A673 (cell line): ENCODE measurements at regions not wholly inside any gene's neighbourhood (a gene's known extent, or its start where the extent isn't known, plus 50 kb on each side); places are given as distances from the start of the nearest gene placed in this dataset.

Experiments used
- BruUV-seq: library from RNA; stranded (reverse); fragments of 400-500 nt; replicated peaks from 2 replicates; lab custom pipeline; 2021; lab: Mats Ljungman, UMichigan
- CTCF ChIA-PET: fragments of 300-600 bp; sonication (Branson Sonifier 250); formaldehyde crosslinking; loops from one replicate; lab custom pipeline; 2022; ENCODE audit warnings: antibody characterized with exemption; lab: Charles Lee
- POLR2A ChIA-PET: fragments of 300-600 bp; sonication (Branson Sonifier 250); formaldehyde crosslinking; loops from one replicate; lab custom pipeline; 2022; ENCODE audit warnings: antibody characterized with exemption; ENCODE audit not compliant: low non-redundant PET; lab: Charles Lee
- DNase-seq: peaks from one replicate; pipeline ENCODE4 v3.0.0-alpha.2; 2015; ENCODE audit warnings: low spot score
- H3K27ac ChIP-seq: fragments of 200-600 bp; sonication (generic); 2 replicates; pipeline ENCODE4 v1.5.1; 2016; ENCODE audit warnings: mixed run types, low read depth, mild to moderate bottlenecking, mixed read lengths, antibody characterized with exemption, low read length; ENCODE audit not compliant: poor library complexity, severe bottlenecking
- H3K27me3 ChIP-seq: fragments of 200-600 bp; sonication (generic); replicated peaks from 2 replicates; pipeline ENCODE4 v1.6.1; 2017; ENCODE audit warnings: mixed run types, low read depth, mild to moderate bottlenecking, mixed read lengths, antibody characterized with exemption, low read length; ENCODE audit not compliant: insufficient read depth, poor library complexity
- H3K36me3 ChIP-seq: fragments of 200-600 bp; sonication (generic); 2 replicates; pipeline ENCODE4 v1.6.1; 2016; ENCODE audit warnings: mixed run types, mild to moderate bottlenecking, mixed read lengths, antibody characterized with exemption, low read length; ENCODE audit not compliant: insufficient read depth, poor library complexity, severe bottlenecking
- H3K4me1 ChIP-seq: fragments of 200-600 bp; sonication (generic); 2 replicates; pipeline ENCODE4 v1.6.1; 2017; ENCODE audit warnings: mixed run types, mild to moderate bottlenecking, mixed read lengths, antibody characterized with exemption, low read length; ENCODE audit not compliant: insufficient read depth, poor library complexity, severe bottlenecking
- H3K4me3 ChIP-seq: fragments of 200-600 bp; sonication (generic); 2 replicates; pipeline ENCODE4 v1.5.1; 2016; ENCODE audit warnings: low read depth, mixed run types, mild to moderate bottlenecking, mixed read lengths, low read length; ENCODE audit not compliant: poor library complexity, severe bottlenecking
- H3K9me3 ChIP-seq: fragments of 200-600 bp; sonication (generic); 2 replicates; pipeline ENCODE4 v1.6.1; 2016; ENCODE audit warnings: mixed run types, low read depth, mild to moderate bottlenecking, mixed read lengths, antibody characterized with exemption, low read length; ENCODE audit not compliant: poor library complexity, severe bottlenecking
- CTCF ChIP-seq: fragments of 300-800, 200-600 bp; sonication (generic); conservative IDR thresholded peaks from 2 replicates; pipeline ENCODE4 v1.5.1; 2017; ENCODE audit warnings: low read depth, mild to moderate bottlenecking, antibody characterized with exemption, low read length, moderate library complexity, mixed read lengths
- EZH2 ChIP-seq: fragments of 200-600 bp; sonication (generic); IDR thresholded peaks from 2 replicates; pipeline ENCODE4 v1.6.1; 2017; ENCODE audit warnings: borderline replicate concordance, low read depth, mild to moderate bottlenecking, mixed read lengths, antibody characterized with exemption, low read length; ENCODE audit not compliant: poor library complexity, severe bottlenecking
- intact Hi-C: fragments of 100-400 bp; cut with micrococcal nuclease; formaldehyde crosslinking; loops from one replicate; pipeline ENCODE4 v1.10.0; 2022; ENCODE audit not compliant: unreplicated experiment

GRCh38 chr10:86598151-86598550 is 56.2 kb upstream of the OPN4 start:
- CTCF ChIA-PET, result no interaction called here
- H3K27ac ChIP-seq, result no peak overlapping the region
- no peak for DNase-seq
- POLR2A ChIA-PET, result no interaction called here
- peaks cover 14% of the 10 kb centered on the region for H3K4me1 ChIP-seq
- intact Hi-C loops, result no loop called here
- no peaks in the 10 kb centered on the region for H3K36me3 ChIP-seq
- no peaks in the 10 kb centered on the region for H3K27me3 ChIP-seq
- no TSS peak for BruUV-seq
- TF ChIP-seq CTCF (no peak), EZH2 (no peak)
- no peaks in the 10 kb centered on the region for H3K9me3 ChIP-seq
- H3K4me3 ChIP-seq, result no peak overlapping the region

GRCh38 chr10:86599041-86599440 is 55.3 kb upstream of the OPN4 start:
- intact Hi-C loops, result no loop called here
- CTCF ChIA-PET, result no interaction called here
- TF ChIP-seq CTCF, result no peak
- no peak for TF ChIP-seq EZH2

GRCh38 chr10:86599729-86600128 is 54.6 kb upstream of the OPN4 start:
- no peak overlapping the region for H3K4me3 ChIP-seq
- ChIA-PET CTCF (no interaction called here), POLR2A (no interaction called here)
- peaks cover 14% of the 10 kb centered on the region for H3K4me1 ChIP-seq
- intact Hi-C loops, result no loop called here
- BruUV-seq, result no TSS peak
- H3K36me3 ChIP-seq, result no peaks in the 10 kb centered on the region
- H3K9me3 ChIP-seq, result no peaks in the 10 kb centered on the region
- peak; percentile 85 for DNase-seq
- no peak for TF ChIP-seq CTCF
- no peak for TF ChIP-seq EZH2
- H3K27ac ChIP-seq, result no peak overlapping the region
- no peaks in the 10 kb centered on the region for H3K27me3 ChIP-seq

More at GRCh38 chr10:86599041-86599440, 55.3 kb upstream of the OPN4 start:
- no peaks in the 10 kb centered on the region for H3K9me3 ChIP-seq
- no peak overlapping the region for H3K27ac ChIP-seq
- no TSS peak for BruUV-seq
- H3K27me3 ChIP-seq, result no peaks in the 10 kb centered on the region
- H3K4me3 ChIP-seq, result no peak overlapping the region
- peaks cover 14% of the 10 kb centered on the region for H3K4me1 ChIP-seq
- H3K36me3 ChIP-seq, result no peaks in the 10 kb centered on the region
- POLR2A ChIA-PET, result no interaction called here
- DNase-seq, result no peak
